ENCODE measurements at regions not wholly inside any gene's neighbourhood (a gene's known extent, or its start where the extent isn't known, plus 50 kb on each side); places are given as distances from the start of the nearest gene placed in this dataset.

DNA sequence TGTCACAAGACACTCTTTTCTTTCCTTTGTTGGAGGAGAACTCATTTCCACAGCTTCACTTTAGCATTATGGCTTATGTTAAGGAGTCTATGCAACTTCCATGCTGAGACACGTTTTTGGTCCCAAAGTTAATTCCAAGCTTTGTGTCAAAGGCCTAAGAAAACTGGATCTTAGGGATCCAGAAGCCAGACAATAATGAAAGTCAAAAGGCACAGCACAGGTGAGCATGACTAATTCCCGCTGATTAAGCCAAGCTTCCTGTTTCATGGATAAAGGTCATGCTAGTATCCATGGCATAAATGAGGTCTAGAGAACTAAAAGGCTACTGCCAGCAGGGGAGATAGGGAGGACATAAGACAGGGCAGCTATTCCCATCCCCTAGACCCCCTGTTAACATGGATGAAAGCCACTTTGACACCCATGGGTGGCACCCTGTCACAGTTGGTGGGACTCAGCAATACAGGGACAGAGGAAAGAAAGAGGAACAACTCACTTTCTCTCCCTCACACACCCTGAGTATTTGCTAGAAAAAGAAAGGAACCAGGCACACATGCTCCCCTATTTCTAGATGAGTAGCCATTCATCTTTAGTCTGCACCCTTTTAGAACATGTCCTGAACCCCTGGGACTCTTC lies 438.1 kb upstream of the CDH9 start:
- Mint-ChIP-seq H3K27me3 (ENCODE audit: insufficient read depth) (no peaks in the 10 kb centered on the region; the same call in 1 of the 2 replicates), H3K9me3 (peaks cover 34% of the 10 kb centered on the region), H3K4me3 (no peak overlapping the region), H3K27ac (no peak overlapping the region), H3K4me1 (ENCODE audit: low read depth) (peaks cover 9% of the 10 kb centered on the region), H3K36me3 (ENCODE audit: low read depth) (peaks cover 53% of the 10 kb centered on the region)
- DNase-seq, result no peak
- TF ChIP-seq, protein P1, sequence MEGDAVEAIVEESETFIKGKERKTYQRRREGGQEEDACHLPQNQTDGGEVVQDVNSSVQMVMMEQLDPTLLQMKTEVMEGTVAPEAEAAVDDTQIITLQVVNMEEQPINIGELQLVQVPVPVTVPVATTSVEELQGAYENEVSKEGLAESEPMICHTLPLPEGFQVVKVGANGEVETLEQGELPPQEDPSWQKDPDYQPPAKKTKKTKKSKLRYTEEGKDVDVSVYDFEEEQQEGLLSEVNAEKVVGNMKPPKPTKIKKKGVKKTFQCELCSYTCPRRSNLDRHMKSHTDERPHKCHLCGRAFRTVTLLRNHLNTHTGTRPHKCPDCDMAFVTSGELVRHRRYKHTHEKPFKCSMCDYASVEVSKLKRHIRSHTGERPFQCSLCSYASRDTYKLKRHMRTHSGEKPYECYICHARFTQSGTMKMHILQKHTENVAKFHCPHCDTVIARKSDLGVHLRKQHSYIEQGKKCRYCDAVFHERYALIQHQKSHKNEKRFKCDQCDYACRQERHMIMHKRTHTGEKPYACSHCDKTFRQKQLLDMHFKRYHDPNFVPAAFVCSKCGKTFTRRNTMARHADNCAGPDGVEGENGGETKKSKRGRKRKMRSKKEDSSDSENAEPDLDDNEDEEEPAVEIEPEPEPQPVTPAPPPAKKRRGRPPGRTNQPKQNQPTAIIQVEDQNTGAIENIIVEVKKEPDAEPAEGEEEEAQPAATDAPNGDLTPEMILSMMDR (IDR thresholded peaks at IDR 0.05), result no peak

DNA sequence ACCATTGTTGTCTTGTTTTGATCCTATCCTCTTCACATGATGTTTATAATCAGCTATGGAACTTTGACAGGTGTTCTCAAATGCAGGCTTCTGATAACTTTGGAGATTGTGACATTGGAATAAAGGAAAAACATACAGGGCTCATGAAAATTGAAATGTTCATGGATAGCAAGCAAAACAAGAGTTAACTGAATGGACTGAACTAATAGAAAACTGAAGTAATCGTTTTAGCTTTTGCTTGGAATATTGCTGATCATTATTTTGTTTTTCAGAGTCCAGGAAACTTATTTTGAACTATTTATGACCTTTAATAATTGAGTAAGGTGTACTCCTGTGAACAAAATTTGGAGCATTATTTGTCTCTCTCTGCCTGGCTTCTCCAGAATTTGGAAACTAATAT lies 436.7 kb upstream of the CDH9 start:
- no peak overlapping the region for H3K27ac Mint-ChIP-seq

DNA sequence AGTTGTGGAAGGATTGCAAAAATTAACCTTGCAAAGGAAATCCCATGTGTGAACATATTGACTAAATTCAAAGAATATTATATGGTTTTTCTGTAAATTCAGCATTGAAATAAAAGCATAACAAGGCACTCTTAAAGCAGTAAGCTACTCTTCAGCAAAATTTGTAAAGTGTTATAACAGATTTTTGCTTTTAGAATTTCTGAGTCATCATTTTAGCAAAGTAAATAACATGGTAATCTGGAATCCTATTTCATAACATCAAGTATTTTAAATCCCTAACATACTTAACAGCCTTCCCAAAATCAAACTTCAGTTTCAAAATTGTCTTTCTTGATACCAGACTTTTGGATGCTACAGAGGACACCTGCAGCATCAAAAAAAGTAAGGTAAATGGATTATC lies 436.0 kb upstream of the CDH9 start:
- TF ChIP-seq, protein P1 (IDR thresholded peaks at IDR 0.05), result no peak
- Mint-ChIP-seq H3K9me3 (peaks cover 34% of the 10 kb centered on the region), H3K27ac (no peak overlapping the region), H3K27me3 (ENCODE audit: insufficient read depth) (no peaks in the 10 kb centered on the region; the same call in 1 of the 2 replicates), H3K4me3 (peak overlapping the region; percentile 94; the same call in 1 of the 2 replicates), H3K4me1 (ENCODE audit: low read depth) (peaks cover 13% of the 10 kb centered on the region), H3K36me3 (ENCODE audit: low read depth) (peaks cover 53% of the 10 kb centered on the region)
- DNase-seq, result no peak

More for the DNA sequence above, 436.7 kb upstream of the CDH9 start:
- TF ChIP-seq, protein P1 (IDR thresholded peaks at IDR 0.05), result no peak
- Mint-ChIP-seq H3K9me3 (peaks cover 34% of the 10 kb centered on the region), H3K36me3 (ENCODE audit: low read depth) (peaks cover 53% of the 10 kb centered on the region), H3K4me1 (ENCODE audit: low read depth) (peaks cover 13% of the 10 kb centered on the region), H3K27me3 (ENCODE audit: insufficient read depth) (no peaks in the 10 kb centered on the region; the same call in 1 of the 2 replicates), H3K4me3 (peak overlapping the region; percentile 94)
- no peak for DNase-seq

DNA sequence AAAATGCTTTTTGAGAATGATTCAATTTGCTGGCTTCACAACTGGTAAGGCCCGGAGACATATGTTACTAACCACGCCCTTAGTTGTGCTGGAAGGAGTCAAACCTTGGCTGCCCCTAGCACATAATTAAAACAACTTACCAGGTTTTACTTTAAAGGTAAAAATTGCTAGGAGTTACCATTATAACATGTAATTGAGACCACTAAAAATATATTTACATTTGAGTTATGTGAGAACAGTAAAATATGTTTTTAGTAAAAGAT lies 435.6 kb upstream of the CDH9 start:
- no peak for DNase-seq
- Mint-ChIP-seq H3K9me3 (peaks cover 34% of the 10 kb centered on the region), H3K27ac (peak overlapping the region; percentile 92; the same call in 1 of the 2 replicates), H3K4me1 (ENCODE audit: low read depth) (peaks cover 13% of the 10 kb centered on the region), H3K27me3 (ENCODE audit: insufficient read depth) (no peaks in the 10 kb centered on the region; the same call in 1 of the 2 replicates), H3K36me3 (ENCODE audit: low read depth) (peaks cover 53% of the 10 kb centered on the region), H3K4me3 (peak overlapping the region; percentile 94)
- TF ChIP-seq, protein P1 (IDR thresholded peaks at IDR 0.05), result no peak

DNA sequence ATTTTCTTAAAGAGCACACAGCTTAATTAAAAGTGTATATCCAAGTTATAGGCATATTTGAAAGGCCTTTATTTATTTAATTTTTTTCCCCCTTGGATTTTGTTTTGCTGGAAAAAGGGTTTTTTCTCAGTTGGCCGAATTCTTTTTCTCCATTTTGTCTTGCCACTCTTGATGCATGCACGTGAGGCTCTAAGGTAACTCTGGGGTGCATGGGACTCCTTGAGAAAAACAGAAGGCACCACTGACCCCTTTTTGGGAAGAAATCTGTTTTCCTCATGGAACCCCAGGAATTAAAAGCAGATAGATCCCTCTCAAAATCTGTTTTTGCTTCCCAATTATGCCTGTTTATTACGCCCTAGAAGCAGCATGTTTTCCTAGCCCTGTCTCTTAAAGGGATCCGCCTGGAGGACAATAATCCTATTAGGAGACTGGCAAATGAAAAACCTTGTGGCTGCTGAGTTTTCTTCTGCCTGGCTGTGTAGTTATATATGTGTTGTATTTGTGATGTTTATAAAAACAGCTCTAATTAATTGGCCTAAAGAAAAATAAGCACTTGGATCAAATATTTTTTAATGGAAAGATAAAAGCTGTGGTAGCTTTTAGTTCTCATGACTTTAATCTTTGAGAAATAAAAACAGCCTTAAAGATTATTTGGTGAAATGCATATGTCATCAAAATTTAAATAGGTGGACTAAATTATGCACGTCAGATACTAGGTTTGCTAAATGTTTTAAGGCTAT lies 435.1 kb upstream of the CDH9 start:
- Mint-ChIP-seq H3K9me3 (peaks cover 34% of the 10 kb centered on the region), H3K36me3 (ENCODE audit: low read depth) (peaks cover 53% of the 10 kb centered on the region), H3K4me1 (ENCODE audit: low read depth) (peaks cover 13% of the 10 kb centered on the region), H3K27me3 (ENCODE audit: insufficient read depth) (no peaks in the 10 kb centered on the region; the same call in 1 of the 2 replicates), H3K27ac (peak overlapping the region; percentile 92), H3K4me3 (peak overlapping the region; percentile 94)
- DNase-seq, result no peak
- TF ChIP-seq, protein P1 (IDR thresholded peaks at IDR 0.05), result no peak
